Endodermal cell (in vitro differentiated cells): ENCODE measurements at regions not wholly inside any gene's neighbourhood (a gene's known extent, or its start where the extent isn't known, plus 50 kb on each side); places are given as distances from the start of the nearest gene placed in this dataset.

ENCODE experiments used
- DNase-seq: peaks from one replicate; pipeline ENCODE4 v3.0.0-alpha.2; 2017
- H3K27ac ChIP-seq: 2 replicates; pipeline ENCODE4 v1.5.1; 2013; ENCODE audit warnings: mild to moderate bottlenecking, low read depth, low read length, moderate library complexity
- H3K27me3 ChIP-seq: 2 replicates; pipeline ENCODE4 v1.6.1; 2013; ENCODE audit warnings: mild to moderate bottlenecking, low read length, moderate library complexity; ENCODE audit not compliant: insufficient read depth, control insufficient read depth, poor library complexity, severe bottlenecking
- H3K36me3 ChIP-seq: 2 replicates; pipeline ENCODE4 v1.7.0; 2013; ENCODE audit warnings: mild to moderate bottlenecking, low read length, moderate library complexity; ENCODE audit not compliant: control insufficient read depth, insufficient read depth
- H3K4me1 ChIP-seq: one replicate; pipeline ENCODE4 v1.7.0; 2013; ENCODE audit warnings: low read length; ENCODE audit not compliant: control insufficient read depth, insufficient read depth
- H3K4me3 ChIP-seq: 2 replicates; pipeline ENCODE4 v1.5.1; 2013; ENCODE audit warnings: mild to moderate bottlenecking, low read length, moderate library complexity
- H3K9ac ChIP-seq: 2 replicates; pipeline ENCODE4 v1.6.1; 2013; ENCODE audit warnings: mild to moderate bottlenecking, low read length, moderate library complexity; ENCODE audit not compliant: poor library complexity, severe bottlenecking; ENCODE audit errors: extremely low read depth
- H3K9me3 ChIP-seq: 2 replicates; pipeline ENCODE4 v1.6.1; 2013; ENCODE audit warnings: mild to moderate bottlenecking, low read length, moderate library complexity; ENCODE audit not compliant: control insufficient read depth
- H3K27ac Mint-ChIP-seq: 2 replicates; pipeline ENCODE4 v1.8.0; 2020; ENCODE audit warnings: mixed read lengths
- H3K27me3 Mint-ChIP-seq: 2 replicates; pipeline ENCODE4 v1.8.0; 2021; ENCODE audit warnings: mild to moderate bottlenecking, mixed read lengths; ENCODE audit not compliant: insufficient read depth
- H3K36me3 Mint-ChIP-seq: 2 replicates; pipeline ENCODE4 v1.8.0; 2020; ENCODE audit warnings: low read depth, mixed read lengths
- H3K4me1 Mint-ChIP-seq: 2 replicates; pipeline ENCODE4 v1.8.0; 2020; ENCODE audit warnings: mixed read lengths
- H3K4me3 Mint-ChIP-seq: 2 replicates; pipeline ENCODE4 v1.8.0; 2020; ENCODE audit warnings: mild to moderate bottlenecking, moderate library complexity, mixed read lengths
- H3K9me3 Mint-ChIP-seq: 2 replicates; pipeline ENCODE4 v1.8.0; 2020; ENCODE audit warnings: mild to moderate bottlenecking, mixed read lengths
- WGBS, 2 experiments: methylation state at CpG; one replicate each; pipeline versions ENCODE4 v1.1.5 to v1.1.7; 2013; ENCODE audit warnings: missing lambda C conversion rate in 2 of 2, mixed read lengths in 1 of 2; ENCODE audit not compliant: insufficient coverage in 1 of 2, insufficient read length in 1 of 2; 5-methylcytosine and 5-hydroxymethylcytosine counted together
- TF ChIP-seq, protein P1 (sequence below): fragments of 200-600 bp; sonication (generic); conservative IDR thresholded peaks from 2 replicates; pipeline ENCODE4 v1.5.0; 2021; ENCODE audit warnings: antibody characterized with exemption, mild to moderate bottlenecking

DNA sequence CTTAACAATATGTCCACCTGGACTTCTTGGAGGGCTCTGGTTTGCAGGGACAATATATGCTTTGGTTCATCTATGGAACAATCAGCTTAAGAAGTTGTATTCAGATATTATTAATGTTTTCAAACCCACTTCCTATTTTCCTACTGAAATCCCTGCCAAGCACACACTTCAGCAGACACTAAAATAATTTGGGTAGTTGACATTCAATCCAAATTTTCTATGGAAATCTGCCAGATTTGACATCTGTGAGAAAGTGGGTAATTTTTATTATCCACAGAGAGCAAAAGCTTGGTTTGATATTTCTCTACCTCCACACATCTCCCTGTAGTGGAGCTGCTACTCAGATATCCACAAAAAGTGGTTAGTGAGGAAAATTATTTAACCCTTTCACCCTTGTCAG is 378.8 kb upstream of the SOX5 start:
- H3K9me3 ChIP-seq, result no peaks in the 10 kb centered on the region
- H3K9me3 Mint-ChIP-seq, result no peaks in the 10 kb centered on the region
- H3K27me3 Mint-ChIP-seq, result no peaks in the 10 kb centered on the region
- H3K36me3 Mint-ChIP-seq, result no peaks in the 10 kb centered on the region
- H3K4me3 Mint-ChIP-seq, result no peak overlapping the region
- H3K27ac ChIP-seq, result no peak overlapping the region
- peaks cover 4% of the 10 kb centered on the region for H3K4me1 Mint-ChIP-seq
- H3K27ac Mint-ChIP-seq, result no peak overlapping the region
- H3K27me3 ChIP-seq, result no peaks in the 10 kb centered on the region
- no peak for DNase-seq
- no peaks in the 10 kb centered on the region for H3K36me3 ChIP-seq
- TF ChIP-seq, protein P1, sequence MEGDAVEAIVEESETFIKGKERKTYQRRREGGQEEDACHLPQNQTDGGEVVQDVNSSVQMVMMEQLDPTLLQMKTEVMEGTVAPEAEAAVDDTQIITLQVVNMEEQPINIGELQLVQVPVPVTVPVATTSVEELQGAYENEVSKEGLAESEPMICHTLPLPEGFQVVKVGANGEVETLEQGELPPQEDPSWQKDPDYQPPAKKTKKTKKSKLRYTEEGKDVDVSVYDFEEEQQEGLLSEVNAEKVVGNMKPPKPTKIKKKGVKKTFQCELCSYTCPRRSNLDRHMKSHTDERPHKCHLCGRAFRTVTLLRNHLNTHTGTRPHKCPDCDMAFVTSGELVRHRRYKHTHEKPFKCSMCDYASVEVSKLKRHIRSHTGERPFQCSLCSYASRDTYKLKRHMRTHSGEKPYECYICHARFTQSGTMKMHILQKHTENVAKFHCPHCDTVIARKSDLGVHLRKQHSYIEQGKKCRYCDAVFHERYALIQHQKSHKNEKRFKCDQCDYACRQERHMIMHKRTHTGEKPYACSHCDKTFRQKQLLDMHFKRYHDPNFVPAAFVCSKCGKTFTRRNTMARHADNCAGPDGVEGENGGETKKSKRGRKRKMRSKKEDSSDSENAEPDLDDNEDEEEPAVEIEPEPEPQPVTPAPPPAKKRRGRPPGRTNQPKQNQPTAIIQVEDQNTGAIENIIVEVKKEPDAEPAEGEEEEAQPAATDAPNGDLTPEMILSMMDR, result no peak
- H3K9ac ChIP-seq, result no peak overlapping the region
- H3K4me1 ChIP-seq, result no peaks in the 10 kb centered on the region
- no peak overlapping the region for H3K4me3 ChIP-seq

DNA sequence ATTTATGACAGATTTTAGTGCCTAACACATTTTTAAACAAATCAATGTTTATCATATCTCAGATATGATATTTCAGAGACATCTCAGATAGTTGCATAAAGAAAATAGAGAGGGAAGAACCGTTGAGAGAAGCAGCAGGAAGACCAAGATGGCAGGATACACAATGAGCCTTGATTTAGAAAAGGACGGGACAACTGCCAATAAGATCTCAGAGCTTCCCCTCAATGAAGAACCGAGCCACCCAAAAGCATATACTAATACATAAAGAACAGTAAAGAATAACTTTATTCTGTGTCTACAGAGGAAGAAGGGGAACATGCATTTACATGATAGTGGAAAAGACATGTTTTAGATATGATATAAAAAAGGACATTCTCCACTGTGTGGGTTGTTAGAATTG is 375.9 kb upstream of the SOX5 start:
- peaks cover 2% of the 10 kb centered on the region for H3K9me3 Mint-ChIP-seq
- no peak overlapping the region for H3K27ac Mint-ChIP-seq
- H3K36me3 Mint-ChIP-seq, result peaks cover under 1% of the 10 kb centered on the region
- Histone ChIP-seq H3K9me3 (peaks cover under 1% of the 10 kb centered on the region), H3K9ac (no peak overlapping the region), H3K27ac (no peak overlapping the region), H3K27me3 (no peaks in the 10 kb centered on the region), H3K4me1 (no peaks in the 10 kb centered on the region), H3K4me3 (no peak overlapping the region), H3K36me3 (no peaks in the 10 kb centered on the region)
- no peak overlapping the region for H3K4me3 Mint-ChIP-seq
- 86 to 93% methylated on average over 1 to 3 of the region's 3 CpGs for WGBS, 2 experiments
- TF ChIP-seq, protein P1, result no peak
- no peak for DNase-seq
- H3K27me3 Mint-ChIP-seq, result no peaks in the 10 kb centered on the region
- H3K4me1 Mint-ChIP-seq, result no peaks in the 10 kb centered on the region

DNA sequence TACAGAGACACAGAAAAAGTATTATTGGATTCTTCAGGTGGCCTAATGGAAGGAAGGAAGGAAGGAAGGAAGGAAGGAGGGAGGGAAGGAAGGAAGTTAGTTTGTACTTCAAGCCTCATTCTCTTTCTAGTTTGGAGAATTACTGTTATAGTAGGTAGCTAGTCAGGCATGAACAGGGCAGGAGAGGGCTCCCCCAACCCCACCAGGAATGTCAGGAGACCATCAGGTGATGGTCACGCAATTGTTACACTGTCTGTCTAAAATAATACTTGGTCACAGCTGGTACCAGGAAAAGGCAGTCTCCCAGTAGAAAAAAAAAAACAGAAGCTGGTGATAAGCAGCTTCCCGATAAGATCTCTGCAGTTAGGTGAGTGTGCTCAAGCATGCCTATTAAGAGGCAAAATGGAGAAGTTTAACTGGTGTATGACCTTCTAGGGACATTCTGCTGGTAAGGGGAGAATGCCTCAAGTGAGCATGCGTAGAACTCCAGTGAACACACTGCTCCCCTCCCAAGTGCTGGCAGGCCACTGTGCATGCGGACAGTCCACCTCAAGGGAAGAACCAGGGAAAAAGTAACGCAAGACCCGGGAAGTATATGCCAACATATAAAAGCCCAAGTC is 358.4 kb upstream of the SOX5 start:
- no peak for DNase-seq
- Histone ChIP-seq H3K9me3 (no peaks in the 10 kb centered on the region), H3K4me1 (peaks cover 12% of the 10 kb centered on the region), H3K36me3 (no peaks in the 10 kb centered on the region), H3K4me3 (no peak overlapping the region), H3K27ac (no peak overlapping the region), H3K9ac (no peak overlapping the region), H3K27me3 (no peaks in the 10 kb centered on the region)
- Mint-ChIP-seq H3K4me3 (no peak overlapping the region), H3K9me3 (no peaks in the 10 kb centered on the region), H3K27ac (peak overlapping the region; percentile 84), H3K27me3 (no peaks in the 10 kb centered on the region), H3K36me3 (peaks cover 3% of the 10 kb centered on the region), H3K4me1 (peaks cover 74% of the 10 kb centered on the region)
- WGBS, 2 experiments, result 85 to 91% methylated on average over 4 to 6 of the region's 6 CpGs
- TF ChIP-seq, protein P1, result no peak
